HUES64 (cell line): ENCODE measurements at regions not wholly inside any gene's neighbourhood (a gene's known extent, or its start where the extent isn't known, plus 50 kb on each side); places are given as distances from the start of the nearest gene placed in this dataset.

ENCODE experiments used
- H3K27ac ChIP-seq: 2 replicates; pipeline ENCODE4 v1.7.0; 2013; ENCODE audit warnings: low read depth, low read length, inconsistent platforms
- H3K27me3 ChIP-seq: 2 replicates; pipeline ENCODE4 v1.6.1; 2013; ENCODE audit warnings: mild to moderate bottlenecking, low read length; ENCODE audit not compliant: insufficient read depth
- H3K36me3 ChIP-seq: 2 replicates; pipeline ENCODE4 v1.6.1; 2013; ENCODE audit warnings: mild to moderate bottlenecking, low read length; ENCODE audit not compliant: insufficient read depth
- H3K4me1 ChIP-seq: 2 replicates; pipeline ENCODE4 v1.6.1; 2013; ENCODE audit warnings: mild to moderate bottlenecking, low read length, moderate library complexity; ENCODE audit not compliant: insufficient read depth
- H3K4me3 ChIP-seq: 2 replicates; pipeline ENCODE4 v1.5.1; 2013; ENCODE audit warnings: mild to moderate bottlenecking, low read length, moderate library complexity
- H3K9ac ChIP-seq: 2 replicates; pipeline ENCODE4 v1.6.1; 2013; ENCODE audit warnings: mild to moderate bottlenecking, low read depth, low read length
- H3K9me3 ChIP-seq: 2 replicates; pipeline ENCODE4 v1.6.1; 2013; ENCODE audit warnings: low read depth, low read length; ENCODE audit not compliant: insufficient read depth
- WGBS: fragments of 150-250, 120-280 bp; methylation state at CpG from one replicate; pipeline ENCODE4 v1.1.7; 2013; ENCODE audit warnings: missing lambda C conversion rate; 5-methylcytosine and 5-hydroxymethylcytosine counted together

- WGBS, result 81% methylated on average over 6 of the region's 6 CpGs
- H3K4me1 ChIP-seq, result no peaks in the 10 kb centered on the region
- no peak overlapping the region for H3K27ac ChIP-seq
- no peak overlapping the region for H3K4me3 ChIP-seq
- H3K9ac ChIP-seq, result no peak overlapping the region
- H3K9me3 ChIP-seq, result no peaks in the 10 kb centered on the region
- no peaks in the 10 kb centered on the region for H3K27me3 ChIP-seq
- H3K36me3 ChIP-seq, result no peaks in the 10 kb centered on the region
Observed at GRCh38 chr2:2719015-2719414, 387.9 kb upstream of the MYT1L start.

DNA sequence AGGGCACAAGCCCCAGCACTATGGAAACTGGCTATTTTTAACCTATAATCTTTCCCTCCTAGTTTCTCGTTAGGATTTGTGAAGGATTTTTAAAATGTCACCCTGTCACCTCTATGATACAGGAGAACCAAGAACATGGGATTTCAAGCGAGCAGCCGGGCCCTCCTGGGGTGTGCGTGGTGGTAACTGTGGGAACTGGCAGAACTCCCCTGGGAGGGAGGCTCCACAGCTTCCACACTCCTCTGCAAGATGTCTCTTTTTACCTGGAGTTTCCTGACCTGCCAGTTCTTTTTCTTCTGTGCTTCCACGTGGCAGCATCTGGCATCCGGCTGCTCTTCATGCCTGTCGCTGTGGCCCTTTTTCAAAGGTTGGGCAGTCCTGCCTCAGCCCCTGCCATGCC lies 386.3 kb upstream of the MYT1L start:
- 86% methylated on average over 6 of the region's 7 CpGs for WGBS

DNA sequence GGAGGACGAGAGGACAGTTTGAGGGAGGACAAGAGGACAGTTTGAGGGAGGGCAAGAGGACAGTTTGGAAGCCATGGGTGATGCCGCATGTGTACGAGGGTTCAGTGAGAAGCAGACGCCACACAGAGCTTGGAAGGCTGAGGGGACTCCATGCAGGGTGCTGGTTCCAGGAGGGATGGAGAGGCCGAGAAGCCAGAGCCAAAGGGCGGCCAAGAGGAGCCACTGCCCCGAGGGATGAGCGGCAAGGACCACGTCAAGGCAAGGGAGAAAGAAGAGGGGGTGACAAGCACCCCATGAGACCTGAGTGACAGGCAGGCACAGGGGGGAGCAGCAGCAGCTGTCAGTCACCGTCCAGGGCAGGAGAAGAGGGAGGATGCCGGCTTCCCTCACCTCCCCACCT lies 385.7 kb upstream of the MYT1L start:
- Histone ChIP-seq H3K4me1 (no peaks in the 10 kb centered on the region), H3K36me3 (no peaks in the 10 kb centered on the region), H3K27ac (no peak overlapping the region), H3K9me3 (no peaks in the 10 kb centered on the region), H3K4me3 (no peak overlapping the region), H3K9ac (no peak overlapping the region), H3K27me3 (no peaks in the 10 kb centered on the region)
- 86% methylated on average over 10 of the region's 11 CpGs for WGBS

More for the DNA sequence above, 386.3 kb upstream of the MYT1L start:
- no peaks in the 10 kb centered on the region for H3K27me3 ChIP-seq
- no peak overlapping the region for H3K9ac ChIP-seq
- H3K4me1 ChIP-seq, result no peaks in the 10 kb centered on the region
- no peak overlapping the region for H3K4me3 ChIP-seq
- H3K27ac ChIP-seq, result no peak overlapping the region
- H3K36me3 ChIP-seq, result no peaks in the 10 kb centered on the region
- no peaks in the 10 kb centered on the region for H3K9me3 ChIP-seq

DNA sequence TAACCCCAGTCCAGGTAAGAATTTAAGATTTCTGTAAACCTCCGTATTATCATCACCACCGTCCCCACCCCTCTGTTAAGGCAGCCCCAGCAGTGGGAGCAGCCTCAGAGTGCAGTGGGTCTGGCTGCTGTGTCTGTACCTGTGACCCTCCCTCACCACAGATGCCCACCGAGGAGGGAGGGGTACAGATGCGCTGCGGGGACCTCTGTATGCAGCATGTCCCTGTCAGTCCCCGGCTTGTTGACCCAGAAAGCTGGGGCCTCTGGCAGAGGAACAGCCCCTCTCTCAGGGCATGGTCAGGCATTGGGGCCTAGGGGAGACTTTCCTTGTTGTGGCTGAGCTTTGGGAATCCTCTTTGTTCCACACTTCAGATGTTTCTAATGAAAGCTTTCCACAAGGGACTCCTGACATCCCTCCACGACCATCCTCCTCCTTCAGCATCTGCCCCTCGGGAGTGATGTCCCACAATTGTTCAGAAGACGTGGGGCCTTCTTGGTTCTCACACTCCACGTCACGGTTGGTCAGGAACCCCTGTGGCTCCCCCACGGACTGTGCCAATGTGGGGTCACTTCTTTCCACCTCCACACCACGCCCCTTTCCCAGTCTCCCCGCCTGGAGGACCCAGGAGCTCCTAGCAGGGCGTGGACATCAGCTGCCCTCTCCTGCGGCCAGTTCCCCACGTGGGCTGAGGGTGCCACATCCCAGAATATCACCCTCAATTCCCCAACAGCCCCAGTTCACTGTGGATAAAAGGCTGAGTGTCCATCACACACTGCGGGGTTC lies 384.2 kb upstream of the MYT1L start:
- WGBS, result 91% methylated on average over 18 of the region's 18 CpGs
- Histone ChIP-seq H3K4me3 (no peak overlapping the region), H3K9me3 (no peaks in the 10 kb centered on the region), H3K4me1 (no peaks in the 10 kb centered on the region), H3K27ac (no peak overlapping the region), H3K36me3 (no peaks in the 10 kb centered on the region), H3K27me3 (no peaks in the 10 kb centered on the region), H3K9ac (no peak overlapping the region)

GRCh38 chr2:2714408-2714807 lies 383.3 kb upstream of the MYT1L start:
- no peak overlapping the region for H3K27ac ChIP-seq
- no peaks in the 10 kb centered on the region for H3K4me1 ChIP-seq
- H3K9me3 ChIP-seq, result no peaks in the 10 kb centered on the region
- over 99% methylated on average over 5 of the region's 7 CpGs for WGBS
- no peak overlapping the region for H3K4me3 ChIP-seq
- no peaks in the 10 kb centered on the region for H3K27me3 ChIP-seq
- H3K9ac ChIP-seq, result no peak overlapping the region
- H3K36me3 ChIP-seq, result no peaks in the 10 kb centered on the region

DNA sequence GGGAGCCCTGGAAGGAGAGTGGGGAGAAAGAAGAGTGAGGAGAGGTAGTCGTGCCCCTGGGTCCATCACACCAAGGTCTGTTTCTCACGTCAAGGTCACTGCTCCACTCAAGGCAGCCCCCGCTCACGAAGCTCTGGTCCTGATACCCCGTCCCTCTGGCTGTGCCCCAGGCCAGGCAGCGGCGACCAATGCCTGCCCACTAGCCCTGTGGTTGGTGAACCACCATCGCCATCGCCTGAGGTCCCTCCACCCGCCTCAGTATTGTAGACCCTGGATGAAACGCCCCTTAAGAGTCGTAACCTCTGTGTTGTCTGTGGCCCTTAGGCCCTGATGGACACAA lies 378.3 kb upstream of the MYT1L start:
- no peak overlapping the region for H3K4me3 ChIP-seq
- no peak overlapping the region for H3K27ac ChIP-seq
- no peaks in the 10 kb centered on the region for H3K36me3 ChIP-seq
- H3K27me3 ChIP-seq, result no peaks in the 10 kb centered on the region
- no peaks in the 10 kb centered on the region for H3K9me3 ChIP-seq
- no peak overlapping the region for H3K9ac ChIP-seq
- peaks cover 3% of the 10 kb centered on the region; the same call in 1 of the 2 replicates for H3K4me1 ChIP-seq
- WGBS, result 96% methylated on average over 12 of the region's 12 CpGs

GRCh38 chr2:2708575-2709430 lies 377.7 kb upstream of the MYT1L start:
- H3K36me3 ChIP-seq, result no peaks in the 10 kb centered on the region
- H3K27ac ChIP-seq, result no peak overlapping the region
- H3K4me1 ChIP-seq, result peaks cover 3% of the 10 kb centered on the region; the same call in 1 of the 2 replicates
- H3K9me3 ChIP-seq, result no peaks in the 10 kb centered on the region
- no peak overlapping the region for H3K4me3 ChIP-seq
- H3K9ac ChIP-seq, result no peak overlapping the region
- 95% methylated on average over 37 of the region's 37 CpGs for WGBS
- H3K27me3 ChIP-seq, result no peaks in the 10 kb centered on the region

- H3K27ac ChIP-seq, result no peak overlapping the region
- 68% methylated on average over 19 of the region's 19 CpGs for WGBS
- H3K9ac ChIP-seq, result no peak overlapping the region
- H3K36me3 ChIP-seq, result no peaks in the 10 kb centered on the region
- no peak overlapping the region for H3K4me3 ChIP-seq
- H3K4me1 ChIP-seq, result peaks cover 3% of the 10 kb centered on the region
- H3K9me3 ChIP-seq, result no peaks in the 10 kb centered on the region
- no peaks in the 10 kb centered on the region for H3K27me3 ChIP-seq
Observed at GRCh38 chr2:2707206-2707991, 376.3 kb upstream of the MYT1L start.

DNA sequence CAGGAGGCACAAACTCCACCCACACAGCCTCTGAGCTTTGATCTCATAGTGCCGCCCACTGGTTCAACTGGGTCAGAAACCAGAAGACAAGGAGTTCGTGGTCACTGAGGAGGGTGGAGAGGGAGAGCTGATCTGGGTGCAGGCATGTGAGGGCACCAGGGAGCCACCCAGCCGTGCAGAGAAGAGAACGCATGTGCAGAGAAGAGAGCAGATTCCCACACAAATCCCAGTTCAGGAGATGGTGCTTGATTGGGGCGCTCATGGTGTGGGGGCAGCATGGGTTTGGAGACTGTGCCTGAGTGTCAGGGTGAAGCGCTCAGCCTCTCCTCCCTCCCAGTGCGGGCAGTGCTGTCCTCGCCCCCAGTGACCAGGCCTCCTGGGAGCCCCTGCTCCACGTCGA lies 375.2 kb upstream of the MYT1L start:
- H3K27me3 ChIP-seq, result no peaks in the 10 kb centered on the region
- H3K4me1 ChIP-seq, result peaks cover 3% of the 10 kb centered on the region
- H3K27ac ChIP-seq, result no peak overlapping the region
- 86% methylated on average over 10 of the region's 10 CpGs for WGBS
- H3K36me3 ChIP-seq, result no peaks in the 10 kb centered on the region
- H3K9ac ChIP-seq, result no peak overlapping the region
- no peaks in the 10 kb centered on the region for H3K9me3 ChIP-seq
- H3K4me3 ChIP-seq, result no peak overlapping the region

DNA sequence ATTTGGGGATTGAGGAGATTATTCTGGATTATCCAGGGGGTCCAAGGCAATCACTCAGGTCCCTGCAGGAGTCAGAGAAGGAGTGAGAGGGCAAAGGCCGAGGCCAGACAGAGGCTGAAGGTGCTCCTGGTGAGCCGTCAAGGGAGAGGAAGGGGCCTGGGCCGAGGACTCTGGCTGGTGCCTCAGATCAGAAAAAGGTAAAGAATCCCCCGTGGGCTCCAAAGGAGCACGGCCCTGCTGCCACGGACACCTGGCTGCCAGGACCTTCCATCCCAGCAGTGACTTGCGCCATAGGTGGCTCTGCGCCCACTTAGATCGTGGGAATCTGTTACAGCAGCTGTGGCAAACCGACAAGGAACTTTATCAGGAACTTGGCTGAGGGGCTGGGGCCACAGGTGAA lies 374.8 kb upstream of the MYT1L start:
- Histone ChIP-seq H3K9ac (no peak overlapping the region), H3K9me3 (no peaks in the 10 kb centered on the region), H3K27me3 (no peaks in the 10 kb centered on the region), H3K36me3 (no peaks in the 10 kb centered on the region), H3K4me3 (no peak overlapping the region), H3K27ac (no peak overlapping the region), H3K4me1 (peaks cover 3% of the 10 kb centered on the region)
- 89% methylated on average over 10 of the region's 10 CpGs for WGBS
